ENCODE measurements at regions not wholly inside any gene's neighbourhood (a gene's known extent, or its start where the extent isn't known, plus 50 kb on each side); places are given as distances from the start of the nearest gene placed in this dataset.

- DNase-seq (ENCODE audit: low spot score) = no peak
Measured at GRCh38 chr12:113620437-113620976, 148.8 kb upstream of the LHX5 start.

DNA sequence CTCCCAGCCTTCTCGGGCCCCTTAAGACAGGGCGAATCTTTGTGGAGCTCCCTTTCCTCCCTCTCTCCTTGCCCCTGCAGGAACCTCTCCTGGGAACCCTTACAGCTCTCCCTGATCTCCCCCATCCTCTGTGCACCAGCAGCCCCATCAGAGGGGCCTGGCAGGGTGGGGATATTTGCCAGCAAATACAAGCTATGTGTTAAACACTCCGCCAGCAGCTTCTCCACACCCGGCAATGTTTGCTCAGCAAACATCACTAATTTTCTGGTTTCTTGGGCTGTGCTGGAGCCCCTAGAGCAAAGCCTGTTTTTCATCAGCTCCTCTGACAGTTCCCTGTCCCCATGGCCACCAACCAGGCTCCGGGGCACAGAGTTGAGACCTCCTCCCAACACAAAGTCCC, 147.5 kb upstream of the LHX5 start:
- DNase-seq (ENCODE audit: low spot score) = peak; percentile 18

- no peak for DNase-seq (ENCODE audit: low spot score)
Measured at GRCh38 chr12:113613414-113613813, 141.7 kb upstream of the LHX5 start.

DNA sequence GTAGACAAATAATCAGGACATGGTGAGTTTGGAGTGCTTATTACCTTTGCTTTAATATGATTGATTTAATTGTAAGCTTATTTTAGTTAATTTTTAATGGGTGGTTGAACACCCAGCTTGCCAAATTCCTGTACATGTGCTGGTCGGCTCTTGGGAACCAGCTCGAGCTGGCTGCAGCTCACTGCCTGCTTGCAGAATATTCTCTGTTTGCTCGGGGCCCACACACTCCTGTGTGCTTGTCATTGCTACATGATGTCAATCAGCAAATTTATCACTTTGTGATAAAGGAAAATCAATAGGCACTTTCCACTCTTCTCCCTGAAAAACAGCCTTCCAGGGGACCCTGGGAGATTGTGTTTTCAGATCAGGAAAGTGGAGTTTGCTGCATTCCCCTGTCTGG, 141.1 kb upstream of the LHX5 start:
- no peak for DNase-seq (ENCODE audit: low spot score)

DNA sequence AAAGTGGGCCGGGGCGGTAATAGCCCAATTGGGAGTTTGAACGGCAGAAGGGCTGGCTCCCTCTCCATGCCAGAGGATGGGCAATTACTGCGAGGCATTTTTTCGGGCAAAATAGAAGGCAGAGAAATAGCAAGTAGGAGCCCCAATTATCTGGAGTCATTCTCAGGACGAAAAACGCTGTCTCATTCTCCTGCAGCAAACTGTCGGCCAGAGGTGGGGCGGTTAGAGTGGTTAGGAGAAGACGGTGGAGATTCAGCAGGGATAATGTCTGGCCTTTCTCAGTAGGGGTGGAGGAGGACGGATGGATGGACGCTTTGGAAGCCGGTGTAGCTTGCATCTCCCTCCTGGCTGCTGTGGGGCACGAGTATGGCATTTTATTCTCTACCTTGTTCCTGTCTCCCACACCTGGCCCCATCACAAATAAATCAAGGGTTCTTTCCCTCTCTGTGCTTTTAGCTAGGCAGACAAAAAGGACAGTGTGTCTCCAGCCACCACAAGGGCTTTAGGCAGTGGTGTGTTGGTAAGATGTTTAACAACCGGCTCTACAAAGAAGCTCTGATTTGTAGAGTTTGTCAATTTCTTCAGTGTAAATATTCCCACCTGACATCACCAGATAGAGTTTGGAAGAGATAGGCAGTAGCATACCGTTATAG, 140.5 kb upstream of the LHX5 start:
- DNase-seq (ENCODE audit: low spot score) = no peak

DNA sequence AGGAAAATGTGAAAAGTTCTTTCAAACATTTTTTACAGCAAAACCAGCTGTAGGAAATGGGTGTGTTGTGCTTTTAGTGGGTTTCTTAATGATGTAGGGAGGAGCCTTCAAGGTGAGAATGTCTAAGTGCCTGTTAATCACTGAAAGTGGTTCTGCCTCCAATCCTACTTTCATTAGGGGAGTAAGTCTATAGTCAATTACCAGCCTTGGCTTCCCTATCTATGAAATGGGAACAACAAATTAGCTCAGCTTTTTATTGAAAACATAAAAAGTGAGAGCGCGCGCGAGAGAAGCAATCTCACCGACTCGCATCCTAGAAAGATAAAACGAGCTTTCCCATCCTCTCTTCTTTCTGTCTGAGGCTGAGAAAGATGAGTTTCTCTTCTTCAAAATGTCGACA, 140.0 kb upstream of the LHX5 start:
- DNase-seq (ENCODE audit: low spot score) = no peak

GRCh38 chr12:113610698-113611097, 139.0 kb upstream of the LHX5 start:
- DNase-seq (ENCODE audit: low spot score) = no peak

DNA sequence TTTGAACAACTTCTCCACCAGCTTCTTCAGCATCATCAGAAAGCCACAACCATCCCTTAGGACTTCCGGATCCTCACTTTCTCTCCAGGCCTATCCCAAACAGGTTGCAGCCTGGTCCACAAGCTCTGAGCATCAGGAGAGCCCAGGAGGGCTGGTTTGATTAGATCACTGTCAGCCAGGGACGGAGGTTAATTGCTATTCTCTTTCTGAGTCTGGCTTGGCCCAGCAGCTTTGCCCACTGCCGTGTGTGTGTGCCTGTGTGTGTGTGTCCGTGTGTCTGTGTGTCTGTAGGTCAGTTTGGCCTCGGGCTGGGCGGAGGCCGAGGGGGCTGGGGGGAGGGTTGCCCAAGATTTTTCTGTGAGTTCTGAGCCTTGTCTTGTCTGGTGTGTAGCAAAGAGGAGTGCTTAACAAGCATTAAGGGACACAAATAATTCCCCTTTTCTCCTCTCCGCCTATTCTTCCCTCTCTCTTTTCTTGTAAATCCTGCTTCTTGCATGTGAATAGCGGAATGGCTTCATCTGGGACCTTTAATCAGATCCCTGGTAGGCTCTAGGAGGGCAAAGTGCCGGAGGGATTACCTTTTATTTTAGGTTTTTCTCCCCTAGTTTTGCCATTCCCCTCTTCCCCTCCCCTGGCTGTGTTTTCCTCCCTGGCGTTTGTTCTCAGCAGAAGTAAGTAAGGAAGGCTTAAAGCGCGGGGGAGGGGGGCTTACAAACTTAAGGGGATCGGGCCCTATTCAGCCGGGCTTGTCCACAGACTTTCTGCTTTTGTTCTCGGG, 138.2 kb upstream of the LHX5 start:
- DNase-seq (ENCODE audit: low spot score) = no peak

DNA sequence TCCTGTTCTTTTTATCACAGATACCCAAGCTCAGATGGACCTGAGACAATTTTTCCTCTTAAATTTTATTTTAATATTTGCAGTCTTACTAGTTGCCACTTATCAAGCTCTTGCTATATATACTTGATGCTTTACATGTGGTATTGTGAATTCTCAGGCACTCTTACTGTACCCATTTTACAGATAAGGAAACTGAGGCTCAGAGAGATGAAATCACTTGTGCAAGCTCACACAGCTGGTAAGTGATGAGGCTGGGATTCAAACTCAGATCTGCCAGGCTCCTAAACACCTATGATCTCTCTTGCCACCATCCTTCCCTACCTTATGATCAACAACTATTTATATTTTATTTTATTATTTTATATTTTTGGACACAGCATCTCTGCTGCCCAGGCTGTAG, 133.0 kb upstream of the LHX5 start:
- DNase-seq (ENCODE audit: low spot score) = no peak

GRCh38 chr12:113601656-113602263, 130.1 kb upstream of the LHX5 start:
- DNase-seq (ENCODE audit: low spot score) = no peak

- DNase-seq (ENCODE audit: low spot score) = no peak
Measured at GRCh38 chr12:113598815-113599406, 127.2 kb upstream of the LHX5 start.

GRCh38 chr12:113594967-113595366, 123.3 kb upstream of the LHX5 start:
- DNase-seq (ENCODE audit: low spot score) = no peak

DNA sequence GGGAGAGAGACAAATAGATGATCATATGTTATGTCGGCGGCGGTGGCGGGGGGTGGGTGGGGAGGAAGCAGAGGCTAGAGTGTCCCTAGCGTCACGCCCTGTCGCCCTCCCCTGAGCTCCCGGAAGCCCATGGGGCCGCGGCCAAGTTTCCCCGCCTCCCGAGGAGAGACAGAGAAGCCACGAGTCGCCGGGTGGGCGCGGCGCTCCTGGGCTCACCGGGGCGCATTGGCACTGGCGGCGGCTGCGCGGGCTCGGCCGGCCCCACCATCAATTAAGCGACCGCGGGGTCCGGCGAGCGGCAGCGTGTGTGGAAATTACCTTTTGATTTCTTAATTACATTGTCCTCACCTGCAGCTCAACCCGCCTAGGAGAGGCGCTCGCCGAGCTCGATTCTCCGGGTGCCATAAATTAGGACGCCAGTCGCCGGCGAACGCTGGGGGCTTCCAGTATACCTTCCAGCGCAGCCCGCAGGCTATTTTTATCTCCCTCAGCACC, 119.9 kb upstream of the LHX5 start:
- peak; percentile 15 for DNase-seq (ENCODE audit: low spot score)

- no peak for DNase-seq (ENCODE audit: low spot score)
Measured at GRCh38 chr12:113589437-113589836, 117.8 kb upstream of the LHX5 start.

DNA sequence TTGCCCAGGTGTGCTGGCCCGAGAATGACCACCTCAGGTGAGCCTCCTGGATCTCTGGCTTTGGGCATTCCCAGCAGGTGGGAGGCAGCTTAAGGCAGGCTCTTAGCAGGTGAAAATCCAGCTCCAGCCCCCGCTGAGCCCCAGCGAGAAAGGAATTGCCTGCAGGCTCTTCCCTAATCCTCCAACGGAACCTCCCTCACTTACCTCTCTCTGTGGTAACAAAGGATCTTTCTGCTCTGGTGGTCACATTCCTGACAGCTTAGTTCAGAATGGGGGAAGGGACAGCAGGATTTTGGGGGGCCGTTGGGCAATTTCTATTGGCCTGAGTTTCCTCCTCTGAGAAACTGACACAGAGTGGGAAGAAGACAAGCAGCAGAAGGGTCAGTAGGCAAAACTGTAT, 116.0 kb upstream of the LHX5 start:
- no peak for DNase-seq (ENCODE audit: low spot score)

DNA sequence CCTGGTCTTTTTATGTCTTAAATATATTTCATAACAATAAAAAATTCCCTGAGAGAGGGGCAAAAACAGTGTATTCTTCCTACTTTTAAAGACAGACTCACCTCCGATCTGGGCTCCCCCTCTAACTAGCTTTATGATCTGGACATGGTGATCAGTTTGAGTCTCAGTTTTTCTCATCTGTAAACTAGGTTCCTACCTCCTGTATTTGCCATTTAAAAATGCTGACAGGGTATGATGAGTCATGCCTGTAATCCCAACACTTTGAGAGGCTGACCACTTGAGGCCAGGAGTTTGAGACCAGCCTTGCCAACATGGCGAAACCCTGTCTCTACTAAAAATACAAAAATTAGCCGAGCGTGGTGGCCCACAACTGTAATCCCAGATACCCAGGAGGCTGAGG, 114.8 kb upstream of the LHX5 start:
- DNase-seq (ENCODE audit: low spot score) = no peak

DNA sequence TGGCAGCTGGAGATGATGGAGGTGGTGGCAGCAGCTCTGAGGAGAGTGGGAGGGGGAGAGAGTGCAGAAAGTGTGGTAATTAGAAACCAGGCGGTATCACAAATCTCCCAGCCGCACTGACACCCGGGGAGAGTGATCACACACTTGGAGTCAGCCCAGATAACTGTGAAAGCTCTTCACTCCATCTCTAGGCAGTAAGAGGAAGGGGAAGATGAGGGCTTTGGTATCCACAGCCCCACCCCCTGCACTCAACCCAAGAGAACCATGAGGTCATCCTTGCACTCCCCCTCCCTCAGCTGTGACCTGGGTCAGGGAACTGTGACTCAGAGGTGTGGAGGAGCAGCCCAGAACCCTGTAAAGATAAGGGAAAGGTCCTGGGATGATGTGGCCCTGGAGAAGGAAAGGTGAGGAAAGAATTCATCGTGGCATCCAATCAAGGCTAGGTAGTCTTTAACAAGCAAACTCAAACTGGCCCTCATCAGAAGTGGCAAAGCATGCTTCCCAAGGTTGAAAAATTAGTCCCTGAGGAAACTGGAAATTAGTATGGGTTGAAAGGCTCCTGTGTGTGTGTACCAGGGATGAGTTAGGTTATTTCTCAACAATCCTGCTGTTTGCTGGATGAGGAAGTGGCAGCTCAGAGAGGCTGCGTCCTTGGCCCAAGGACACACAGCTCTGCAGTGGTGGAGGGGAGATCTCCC, 111.0 kb upstream of the LHX5 start:
- DNase-seq (ENCODE audit: low spot score) = no peak

- DNase-seq (ENCODE audit: low spot score) = no peak
Measured at GRCh38 chr12:113581342-113581741, 109.7 kb upstream of the LHX5 start.

DNA sequence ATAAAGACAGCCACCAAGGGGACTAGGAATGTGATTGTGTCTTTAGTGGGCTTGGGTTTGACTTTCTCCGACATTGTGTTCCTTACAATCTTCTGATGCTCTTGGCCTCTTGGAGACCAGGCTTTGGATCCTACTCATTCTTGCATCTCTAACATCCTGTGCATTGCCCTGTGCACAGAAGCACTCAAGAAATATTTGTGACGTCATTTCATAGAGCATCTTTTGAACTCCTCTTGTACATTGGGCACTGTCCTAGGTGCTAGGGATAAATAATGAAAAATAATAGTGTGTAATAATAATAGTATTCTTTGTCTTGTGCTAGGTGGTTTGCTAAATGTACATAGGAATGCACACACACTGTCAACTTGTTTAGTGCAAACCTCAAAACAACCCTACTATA, 108.8 kb upstream of the LHX5 start:
- DNase-seq (ENCODE audit: low spot score) = no peak

DNA sequence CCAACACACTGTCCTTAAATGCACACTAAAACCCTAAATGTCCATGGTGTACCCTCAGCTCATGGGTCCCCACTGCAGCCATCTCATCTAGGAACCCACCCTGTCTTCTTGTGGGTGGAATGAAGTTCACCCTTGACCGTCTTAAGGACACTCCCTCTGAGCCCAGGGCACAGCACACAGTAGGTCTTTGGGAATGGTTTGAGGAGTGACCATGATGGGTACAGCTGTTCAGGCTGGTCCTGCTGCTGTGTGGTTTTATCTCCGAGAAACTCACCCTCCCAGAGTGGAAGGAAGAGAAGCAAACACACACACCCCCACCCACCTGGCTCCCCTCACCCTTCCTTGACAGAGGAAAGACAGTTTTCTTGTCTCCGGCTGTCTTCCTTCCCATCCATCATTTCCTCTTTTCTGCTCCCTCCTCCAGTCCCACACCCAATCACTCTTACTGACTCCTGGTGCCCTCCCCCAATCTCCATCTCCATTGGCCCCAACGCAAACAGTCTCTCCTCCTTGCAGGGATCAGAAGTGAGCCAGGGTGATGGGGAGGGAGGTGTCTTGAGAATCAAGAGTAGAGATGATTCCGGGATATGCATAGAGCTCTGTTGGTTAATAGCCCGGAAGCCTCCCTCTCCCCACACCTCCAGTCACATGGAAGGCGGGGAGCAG, 105.9 kb upstream of the LHX5 start:
- DNase-seq (ENCODE audit: low spot score) = no peak

- DNase-seq (ENCODE audit: low spot score) = no peak
Measured at GRCh38 chr12:113575386-113575785, 103.7 kb upstream of the LHX5 start.
